ENCODE measurements at regions not wholly inside any gene's neighbourhood (a gene's known extent, or its start where the extent isn't known, plus 50 kb on each side); places are given as distances from the start of the nearest gene placed in this dataset.

GRCh38 chr15:46413799-46414198 lies 779.0 kb downstream of the SQOR start (continued):
- TF ChIP-seq KDM4A (IDR thresholded peaks at IDR 0.05; ENCODE audit: low read depth, low read length, severe bottlenecking) (no peak), EP300 (IDR thresholded peaks at IDR 0.05; ENCODE audit: borderline replicate concordance in 1 of 2, low read depth in 2 of 2, low read length in 2 of 2) (no peak), POLR2A (IDR thresholded peaks at IDR 0.05; ENCODE audit: control extremely low read depth in 1 of 2, low read depth in 2 of 2, low read length in 2 of 2) (no peak), HDAC6 (IDR thresholded peaks at IDR 0.05; ENCODE audit: low read depth, low read length) (no peak), ASH2L (IDR thresholded peaks at IDR 0.05; ENCODE audit: low read length) (no peak)

Measured in H1 (cell line).